ENCODE measurements at regions not wholly inside any gene's neighbourhood (a gene's known extent, or its start where the extent isn't known, plus 50 kb on each side); places are given as distances from the start of the nearest gene placed in this dataset.

- peak; percentile 90 for FAIRE-seq
- Histone ChIP-seq H3K9me3 (no peaks in the 10 kb centered on the region), H3K27ac (no peak overlapping the region), H3K36me3 (no peaks in the 10 kb centered on the region), H3K4me1 (no peaks in the 10 kb centered on the region), H3K27me3 (no peaks in the 10 kb centered on the region), H3K4me3 (no peak overlapping the region)
- peak in 3 of 6 donors; percentile 11 to 64 (median 24) for DNase-seq
- TF ChIP-seq CTCF (IDR thresholded peaks at IDR 0.05) = peak; percentile 67 to 82 (median 74)
- ATAC-seq = peak in 3 of 4 donors; percentile 75 to 91 (median 85)
- intact Hi-C loops (cut with DNase I) = no loop called here
- 11 to 14% methylated on average over 7 of the region's 7 CpGs for WGBS, 2 donors
These were observed 456.7 kb upstream of the SEL1L start for GRCh38 chr14:81990312-81990761.

DNA sequence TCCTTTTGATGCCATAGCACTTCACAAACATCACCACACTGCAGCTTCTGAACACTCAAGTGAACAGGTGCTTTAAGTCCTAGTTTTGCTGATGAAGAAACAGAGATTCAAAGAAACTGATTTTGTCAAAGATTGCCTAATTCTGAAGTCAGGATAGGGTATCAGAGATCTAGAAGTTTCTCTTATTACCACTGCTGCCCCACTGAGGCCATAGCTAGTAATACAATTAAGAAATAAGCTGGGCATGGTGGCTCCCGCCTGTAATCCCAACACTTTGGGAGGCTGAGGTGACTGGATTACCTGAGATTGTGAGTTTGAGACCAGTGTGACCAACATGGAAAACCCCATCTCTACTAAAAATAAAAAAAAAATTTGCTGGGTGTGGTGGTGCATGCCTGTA is 458.3 kb upstream of the SEL1L start:
- no peak for FAIRE-seq
- Histone ChIP-seq H3K36me3 (no peaks in the 10 kb centered on the region), H3K9me3 (no peaks in the 10 kb centered on the region), H3K27ac (no peak overlapping the region), H3K27me3 (no peaks in the 10 kb centered on the region), H3K4me1 (no peaks in the 10 kb centered on the region), H3K4me3 (no peak overlapping the region)
- intact Hi-C loops (cut with DNase I) = no loop called here
- 50 to 56% methylated on average over 1 of the region's 1 CpG for WGBS, 2 donors
- peak in 2 of 4 donors; percentile 31 to 45 for ATAC-seq
- no peak for TF ChIP-seq CTCF (IDR thresholded peaks at IDR 0.05)
- DNase-seq = peak in 1 of 6 donors; percentile 13

DNA sequence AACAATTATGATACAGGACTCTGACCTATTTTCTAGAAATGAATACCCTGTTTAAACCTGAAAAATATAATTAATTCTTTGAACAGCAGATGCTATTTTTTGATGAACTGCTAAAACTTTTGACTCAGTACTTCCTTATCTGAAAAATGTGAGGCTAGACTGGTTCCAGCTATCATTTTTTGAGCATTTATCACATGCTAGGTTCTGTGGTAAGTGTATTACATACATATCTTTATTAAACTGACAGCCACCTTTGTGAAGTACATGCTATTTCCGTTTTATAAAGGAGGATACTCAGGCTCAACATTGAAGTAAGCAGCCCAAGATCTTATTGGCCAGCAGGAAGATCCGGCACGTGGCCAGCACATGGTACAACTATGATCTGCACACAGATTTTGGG is 459.8 kb upstream of the SEL1L start:
- DNase-seq (no peak), ATAC-seq (no peak), FAIRE-seq (no peak)
- H3K4me3 ChIP-seq = no peak overlapping the region
- H3K9me3 ChIP-seq = no peaks in the 10 kb centered on the region
- H3K27me3 ChIP-seq = no peaks in the 10 kb centered on the region
- no peaks in the 10 kb centered on the region for H3K4me1 ChIP-seq
- intact Hi-C loops (cut with DNase I) = no loop called here
- 56 to 68% methylated on average over 3 of the region's 3 CpGs for WGBS, 2 donors
- TF ChIP-seq CTCF (IDR thresholded peaks at IDR 0.05) = no peak
- no peak overlapping the region for H3K27ac ChIP-seq
- H3K36me3 ChIP-seq = no peaks in the 10 kb centered on the region

DNA sequence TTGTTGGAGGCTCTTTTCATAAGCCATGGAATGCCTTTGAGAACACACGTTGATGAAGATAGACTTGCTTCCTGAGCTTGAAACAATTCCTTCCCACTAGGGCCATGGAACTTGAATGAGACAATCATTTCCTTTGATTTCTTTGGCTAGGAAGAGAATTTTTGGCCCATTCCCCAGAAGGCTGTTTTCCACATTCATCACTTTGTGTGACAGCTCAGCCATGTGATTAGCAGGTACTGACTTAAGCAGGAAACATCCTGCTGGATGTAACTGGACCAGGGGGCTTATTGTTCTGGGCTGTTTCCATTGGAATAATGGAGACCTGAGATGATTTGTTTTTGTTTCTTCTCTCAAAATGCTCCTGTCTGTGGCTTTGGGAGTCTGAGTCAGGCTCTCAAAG is 469.8 kb upstream of the SEL1L start:
- no peaks in the 10 kb centered on the region for H3K4me1 ChIP-seq
- intact Hi-C loops (cut with DNase I) = no loop called here
- FAIRE-seq (no peak), DNase-seq (no peak), ATAC-seq (peak in 1 of 4 donors; percentile 34)
- WGBS, 2 donors = 18 to 20% methylated on average over 1 of the region's 1 CpG
- TF ChIP-seq CTCF (IDR thresholded peaks at IDR 0.05) = no peak
- no peaks in the 10 kb centered on the region for H3K9me3 ChIP-seq
- H3K27ac ChIP-seq = no peak overlapping the region
- no peaks in the 10 kb centered on the region for H3K36me3 ChIP-seq
- H3K27me3 ChIP-seq = no peaks in the 10 kb centered on the region
- no peak overlapping the region for H3K4me3 ChIP-seq

GRCh38 chr14:82009076-82009475 is 475.4 kb upstream of the SEL1L start:
- FAIRE-seq = no peak
- intact Hi-C loops (cut with DNase I) = no loop called here

More at GRCh38 chr14:82009076-82009475, 475.4 kb upstream of the SEL1L start:
- DNase-seq (no peak), ATAC-seq (no peak)
- Histone ChIP-seq H3K4me1 (no peaks in the 10 kb centered on the region), H3K27me3 (no peaks in the 10 kb centered on the region), H3K9me3 (no peaks in the 10 kb centered on the region), H3K4me3 (no peak overlapping the region), H3K27ac (no peak overlapping the region), H3K36me3 (no peaks in the 10 kb centered on the region)
- 9 to 15% methylated on average over 3 of the region's 3 CpGs for WGBS, 2 donors
- TF ChIP-seq CTCF (IDR thresholded peaks at IDR 0.05) = no peak
